GM13976 (cell line): ENCODE measurements at regions not wholly inside any gene's neighbourhood (a gene's known extent, or its start where the extent isn't known, plus 50 kb on each side); places are given as distances from the start of the nearest gene placed in this dataset.

Source experiments
- DNase-seq: peaks from one replicate; pipeline ENCODE4 v3.0.0; 2012; ENCODE audit warnings: low spot score
- CTCF ChIP-seq: IDR thresholded peaks from 2 replicates; pipeline ENCODE4 v1.5.1; 2012; ENCODE audit warnings: borderline replicate concordance, mild to moderate bottlenecking; ENCODE audit not compliant: insufficient read depth; ENCODE audit errors: extremely low read depth, missing control alignments, control extremely low read depth
- in situ Hi-C: fragments of 300-500 bp; cut with MboI; formaldehyde crosslinking; loops from one replicate; pipeline ENCODE4 v1.12.0; 2022; ENCODE audit warnings: low sequenced_read_pairs, mixed read lengths, inconsistent platforms; ENCODE audit not compliant: unreplicated experiment

DNA sequence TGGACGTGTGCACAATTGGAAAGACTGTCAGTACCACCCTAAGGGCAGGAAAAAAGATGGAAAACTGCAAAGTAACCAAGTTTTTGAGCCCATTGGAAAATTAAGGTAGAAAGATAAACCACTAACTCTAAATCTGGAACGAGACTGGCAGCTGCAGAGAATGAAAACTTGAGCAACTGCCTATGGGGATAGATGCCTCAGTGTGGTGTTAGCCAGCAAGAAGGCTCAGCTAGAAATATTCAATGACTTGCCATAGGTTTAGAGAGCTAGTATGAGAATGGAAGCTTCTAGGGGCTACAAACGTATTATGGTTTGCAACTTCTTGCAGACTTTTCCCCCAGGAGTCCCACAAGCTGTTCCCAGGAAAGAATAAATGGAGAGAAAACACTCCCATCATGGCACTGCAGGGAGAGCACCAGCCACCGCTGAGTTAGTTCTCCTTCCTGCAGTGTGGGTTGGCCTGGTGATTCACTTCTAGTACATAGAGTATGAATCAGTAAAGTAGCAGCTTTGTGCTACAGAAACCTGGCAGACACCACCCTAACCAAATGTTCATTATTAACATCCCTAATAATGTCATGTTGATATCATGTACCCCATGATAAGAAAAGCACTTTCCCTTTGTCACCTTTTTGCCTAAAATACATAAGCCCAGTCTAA, 372.4 kb upstream of the VWC2 start:
- no peak for TF ChIP-seq CTCF
- in situ Hi-C loops, result no loop called here
- no peak for DNase-seq

DNA sequence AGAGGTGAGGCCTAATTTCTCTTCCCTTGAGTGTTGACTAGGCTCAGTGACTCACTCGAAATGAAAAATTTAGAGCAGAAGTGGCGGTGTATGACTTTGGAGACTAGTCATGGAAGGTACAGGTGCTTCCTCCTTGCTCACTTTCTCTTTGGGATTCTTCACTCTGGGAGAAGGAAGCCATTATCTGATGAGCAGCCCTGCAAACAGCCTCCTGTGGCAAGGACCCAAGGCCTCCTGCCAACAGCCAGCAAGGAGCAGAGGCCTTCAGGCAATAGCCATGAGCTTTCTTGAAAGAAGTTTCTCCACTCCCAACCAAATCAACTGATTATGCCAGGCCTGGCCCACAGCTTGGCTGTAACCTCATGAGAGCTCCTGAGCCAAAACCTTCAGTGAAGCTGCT, 369.6 kb upstream of the VWC2 start:
- in situ Hi-C loops, result no loop called here
- DNase-seq, result no peak
- TF ChIP-seq CTCF, result no peak

- no peak for DNase-seq
- no peak for TF ChIP-seq CTCF
- in situ Hi-C loops, result no loop called here
Observed at GRCh38 chr7:49407205-49407604, 366.2 kb upstream of the VWC2 start.

DNA sequence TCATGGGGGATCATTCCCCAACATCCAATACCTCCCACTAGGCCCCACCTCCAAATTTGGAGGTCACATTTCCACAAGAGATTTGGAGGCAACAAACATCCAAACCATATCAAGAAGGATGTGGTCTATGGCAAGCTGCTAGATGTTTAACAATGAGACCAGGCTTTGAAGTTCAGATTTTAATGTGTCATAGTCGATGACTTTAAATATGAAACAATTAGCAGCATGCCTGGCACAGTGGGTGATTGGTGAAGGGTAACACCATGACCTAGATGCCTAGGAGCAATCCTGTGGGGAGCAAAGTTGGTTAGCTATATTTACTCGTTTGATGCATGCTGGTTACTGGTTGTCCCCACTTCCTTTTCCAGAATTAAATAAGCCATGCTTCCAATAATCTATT, 356.4 kb upstream of the VWC2 start:
- TF ChIP-seq CTCF, result no peak
- DNase-seq, result no peak
- in situ Hi-C loops, result no loop called here

DNA sequence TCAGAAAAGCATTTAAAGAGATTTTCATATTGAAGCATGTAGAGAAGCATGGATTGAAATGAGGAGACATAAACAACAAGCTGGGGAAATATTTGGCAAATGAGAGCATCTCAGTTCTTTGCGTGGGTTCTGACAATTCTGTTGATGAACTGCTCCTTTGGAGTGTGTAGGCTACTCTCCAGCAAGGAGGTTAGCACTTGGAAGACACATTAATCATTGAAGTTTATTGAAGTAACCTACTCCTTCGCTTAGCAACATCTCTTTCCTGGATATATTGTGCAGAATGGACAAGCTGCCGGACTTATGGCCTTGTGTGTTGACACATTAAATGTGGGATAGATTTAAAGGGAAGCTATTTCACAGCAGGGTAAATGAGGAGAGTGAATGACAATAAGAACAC, 354.5 kb upstream of the VWC2 start:
- in situ Hi-C loops, result no loop called here

DNA sequence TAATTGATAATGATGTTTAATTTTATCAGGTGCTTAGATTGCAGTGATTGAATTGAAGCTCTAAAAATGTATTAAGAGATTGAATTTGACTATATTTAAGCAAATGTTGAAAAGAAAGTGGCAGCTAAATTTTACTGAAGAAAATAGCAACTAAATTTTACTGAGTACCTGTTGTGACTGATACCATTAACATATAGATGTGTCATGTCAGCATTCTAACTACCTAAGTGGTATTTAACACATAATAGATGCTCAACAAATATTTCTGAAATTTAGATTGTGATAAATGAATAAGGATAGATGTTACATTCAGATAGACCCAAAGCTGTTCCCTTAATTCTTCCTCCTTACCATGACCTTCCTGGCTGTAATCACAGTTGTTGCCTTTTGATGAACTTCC, 350.9 kb upstream of the VWC2 start:
- DNase-seq, result no peak
- TF ChIP-seq CTCF, result no peak
- in situ Hi-C loops, result no loop called here

More for the DNA sequence above, 354.5 kb upstream of the VWC2 start:
- TF ChIP-seq CTCF, result no peak
- no peak for DNase-seq
